ENCODE measurements at regions not wholly inside any gene's neighbourhood (a gene's known extent, or its start where the extent isn't known, plus 50 kb on each side); places are given as distances from the start of the nearest gene placed in this dataset.

DNA sequence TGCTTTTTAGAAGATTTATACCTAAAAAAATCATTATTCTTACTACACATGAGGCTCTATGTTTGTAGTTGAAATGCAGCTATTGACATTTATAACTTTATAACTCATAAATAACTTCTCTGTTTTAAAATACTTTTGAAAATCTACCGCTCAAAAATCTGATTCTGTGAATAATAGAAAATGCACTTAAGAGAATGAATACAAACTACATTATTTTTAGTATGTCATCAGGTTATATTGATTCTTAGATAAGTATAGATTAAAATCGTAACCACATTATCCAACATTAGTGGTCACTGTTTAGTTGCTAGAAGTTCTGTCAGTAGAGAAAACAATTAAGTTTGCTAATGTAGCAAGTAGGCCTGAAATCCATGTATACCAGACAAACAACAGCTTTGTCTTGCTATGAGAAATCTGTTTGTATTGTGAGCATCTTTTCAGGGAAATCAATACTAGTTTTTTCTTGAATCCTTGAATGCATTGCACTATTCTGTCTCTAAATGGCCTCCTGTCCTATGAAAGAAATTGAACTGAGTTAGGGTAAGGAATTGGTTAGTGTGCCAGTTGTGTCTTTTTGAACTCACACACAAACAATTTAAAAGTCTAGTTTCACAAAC, 116.5 kb upstream of the HDAC9 start:
- intact Hi-C loops (cut with micrococcal nuclease) = no loop called here
- ChIA-PET CTCF (interaction anchor here (0.6 kb wide), 1 partner anchor 605 kb away, joined by 3 read pairs; no protein-coding TSS in a partner anchor), POLR2A (no interaction called here)
- Histone ChIP-seq H4K20me1 (replicated peaks; ENCODE audit: control insufficient read depth, extremely low read depth, insufficient read depth, low read length) (no peaks in the 10 kb centered on the region), H2AFZ (ENCODE audit: low read depth, low read length) (no peak overlapping the region), H3K4me1 (ENCODE audit: control insufficient read depth, extremely low read depth, insufficient read depth, low read length) (no peaks in the 10 kb centered on the region), H3K79me2 (ENCODE audit: control insufficient read depth, insufficient read depth, low read length) (no peaks in the 10 kb centered on the region), H3K27me3 (ENCODE audit: control insufficient read depth in 2 of 2, insufficient read depth in 2 of 2, low read length in 2 of 2) (no peaks in the 10 kb centered on the region), H3K9me1 (replicated peaks; ENCODE audit: control insufficient read depth, extremely low read depth, insufficient read depth, low read length) (no peaks in the 10 kb centered on the region), H3K4me2 (ENCODE audit: insufficient read depth, low read length) (no peak overlapping the region), H3K9me3 (replicated peaks; ENCODE audit: control insufficient read depth, insufficient read depth, low read length) (no peaks in the 10 kb centered on the region), H3K9ac (replicated peaks; ENCODE audit: extremely low read depth, insufficient read depth, low read length) (no peak overlapping the region), H3K4me3 (replicated peaks in 1 of 3; ENCODE audit: insufficient read depth in 1 of 3, low read depth in 1 of 3, low read length in 3 of 3) (no peak overlapping the region), H3K36me3 (ENCODE audit: control insufficient read depth in 2 of 2, extremely low read depth in 1 of 2, insufficient read depth in 2 of 2, low read length in 2 of 2) (no peaks in the 10 kb centered on the region), H3K27ac (ENCODE audit: insufficient read depth, low read depth, low read length) (no peak overlapping the region)
- BruUV-seq (replicated peaks) = no TSS peak
- TF ChIP-seq POLR2AphosphoS5 (IDR thresholded peaks at IDR 0.05; ENCODE audit: insufficient read depth, low read depth, low read length) = no peak
- no peak for TF ChIP-seq MYC (IDR thresholded peaks at IDR 0.05; ENCODE audit: low read depth, low read length)
- TF ChIP-seq JUN (IDR thresholded peaks at IDR 0.05; ENCODE audit: borderline replicate concordance, insufficient read depth, insufficient read length, low read depth) = no peak
- TF ChIP-seq, protein P1, sequence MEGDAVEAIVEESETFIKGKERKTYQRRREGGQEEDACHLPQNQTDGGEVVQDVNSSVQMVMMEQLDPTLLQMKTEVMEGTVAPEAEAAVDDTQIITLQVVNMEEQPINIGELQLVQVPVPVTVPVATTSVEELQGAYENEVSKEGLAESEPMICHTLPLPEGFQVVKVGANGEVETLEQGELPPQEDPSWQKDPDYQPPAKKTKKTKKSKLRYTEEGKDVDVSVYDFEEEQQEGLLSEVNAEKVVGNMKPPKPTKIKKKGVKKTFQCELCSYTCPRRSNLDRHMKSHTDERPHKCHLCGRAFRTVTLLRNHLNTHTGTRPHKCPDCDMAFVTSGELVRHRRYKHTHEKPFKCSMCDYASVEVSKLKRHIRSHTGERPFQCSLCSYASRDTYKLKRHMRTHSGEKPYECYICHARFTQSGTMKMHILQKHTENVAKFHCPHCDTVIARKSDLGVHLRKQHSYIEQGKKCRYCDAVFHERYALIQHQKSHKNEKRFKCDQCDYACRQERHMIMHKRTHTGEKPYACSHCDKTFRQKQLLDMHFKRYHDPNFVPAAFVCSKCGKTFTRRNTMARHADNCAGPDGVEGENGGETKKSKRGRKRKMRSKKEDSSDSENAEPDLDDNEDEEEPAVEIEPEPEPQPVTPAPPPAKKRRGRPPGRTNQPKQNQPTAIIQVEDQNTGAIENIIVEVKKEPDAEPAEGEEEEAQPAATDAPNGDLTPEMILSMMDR (IDR thresholded peaks at IDR 0.05; ENCODE audit: extremely low read depth in 1 of 2, insufficient read depth in 1 of 2, low read depth in 1 of 2, low read length in 2 of 2) = no peak
- no peak for TF ChIP-seq GATA2 (IDR thresholded peaks at IDR 0.05; ENCODE audit: insufficient read depth, insufficient read length, low read depth, low read length)
- no peak for TF ChIP-seq FOS (IDR thresholded peaks at IDR 0.05; ENCODE audit: borderline replicate concordance, insufficient read depth, low read length)
- no peak for TF ChIP-seq POLR2A (IDR thresholded peaks at IDR 0.05; ENCODE audit: low read depth, low read length)
- no peak for TF ChIP-seq EZH2 (IDR thresholded peaks at IDR 0.05; ENCODE audit: borderline replicate concordance, low read depth, low read length, severe bottlenecking)
- TF ChIP-seq, protein P2, sequence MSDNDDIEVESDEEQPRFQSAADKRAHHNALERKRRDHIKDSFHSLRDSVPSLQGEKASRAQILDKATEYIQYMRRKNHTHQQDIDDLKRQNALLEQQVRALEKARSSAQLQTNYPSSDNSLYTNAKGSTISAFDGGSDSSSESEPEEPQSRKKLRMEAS (IDR thresholded peaks at IDR 0.05; ENCODE audit: insufficient read depth, insufficient read length) = no peak
- DNase-seq (ENCODE audit: low read depth, low spot score) (no peak), FAIRE-seq (no peak)
- dilution Hi-C loops (cut with MboI; ENCODE audit: extremely low pct_ligation_motif_present, low sequenced_read_pairs) = no loop called here

Measured in endothelial cell of umbilical vein (primary cell).